ENCODE measurements at regions not wholly inside any gene's neighbourhood (a gene's known extent, or its start where the extent isn't known, plus 50 kb on each side); places are given as distances from the start of the nearest gene placed in this dataset.

- Histone ChIP-seq H3K4me1 (ENCODE audit: control insufficient read depth, insufficient read depth, low read length) (no peaks in the 10 kb centered on the region), H3K9me3 (ENCODE audit: control insufficient read depth, low read length) (no peaks in the 10 kb centered on the region), H3K27ac (ENCODE audit: insufficient read depth, low read depth, low read length, poor library complexity, severe bottlenecking) (no peak overlapping the region), H3K27me3 (ENCODE audit: control insufficient read depth, insufficient read depth, low read length, poor library complexity, severe bottlenecking) (no peaks in the 10 kb centered on the region), H3K36me3 (ENCODE audit: control insufficient read depth, insufficient read depth, low read length) (no peaks in the 10 kb centered on the region), H3K4me3 (ENCODE audit: insufficient read depth, low read depth, low read length) (no peak overlapping the region)
- 76 to 77% methylated on average over 10 of the region's 10 CpGs for WGBS, 2 experiments
Measured at GRCh38 chr4:3853388-3854035, 87.3 kb downstream of the ADRA2C start.

- 88% methylated on average over 8 of the region's 8 CpGs for WGBS, 2 experiments
- H3K9me3 ChIP-seq (ENCODE audit: control insufficient read depth, low read length), result no peaks in the 10 kb centered on the region
- H3K4me1 ChIP-seq (ENCODE audit: control insufficient read depth, insufficient read depth, low read length), result no peaks in the 10 kb centered on the region
- no peak overlapping the region for H3K4me3 ChIP-seq (ENCODE audit: insufficient read depth, low read depth, low read length)
- no peaks in the 10 kb centered on the region for H3K36me3 ChIP-seq (ENCODE audit: control insufficient read depth, insufficient read depth, low read length)
- H3K27me3 ChIP-seq (ENCODE audit: control insufficient read depth, insufficient read depth, low read length, poor library complexity, severe bottlenecking), result no peaks in the 10 kb centered on the region
- no peak overlapping the region for H3K27ac ChIP-seq (ENCODE audit: insufficient read depth, low read depth, low read length, poor library complexity, severe bottlenecking)
Measured at GRCh38 chr4:3854661-3855060, 88.5 kb downstream of the ADRA2C start.

- H3K27me3 ChIP-seq (ENCODE audit: control insufficient read depth, insufficient read depth, low read length, poor library complexity, severe bottlenecking), result no peaks in the 10 kb centered on the region
- no peaks in the 10 kb centered on the region for H3K9me3 ChIP-seq (ENCODE audit: control insufficient read depth, low read length)
- 92 to 94% methylated on average over 9 of the region's 9 CpGs for WGBS, 2 experiments
- H3K27ac ChIP-seq (ENCODE audit: insufficient read depth, low read depth, low read length, poor library complexity, severe bottlenecking), result no peak overlapping the region
- no peaks in the 10 kb centered on the region for H3K4me1 ChIP-seq (ENCODE audit: control insufficient read depth, insufficient read depth, low read length)
- no peak overlapping the region for H3K4me3 ChIP-seq (ENCODE audit: insufficient read depth, low read depth, low read length)
- H3K36me3 ChIP-seq (ENCODE audit: control insufficient read depth, insufficient read depth, low read length), result no peaks in the 10 kb centered on the region
Measured at GRCh38 chr4:3855646-3856045, 89.5 kb downstream of the ADRA2C start.

GRCh38 chr4:3856604-3857204, 90.5 kb downstream of the ADRA2C start:
- 88 to 89% methylated on average over 8 of the region's 8 CpGs for WGBS, 2 experiments
- no peaks in the 10 kb centered on the region for H3K9me3 ChIP-seq (ENCODE audit: control insufficient read depth, low read length)
- no peak overlapping the region for H3K27ac ChIP-seq (ENCODE audit: insufficient read depth, low read depth, low read length, poor library complexity, severe bottlenecking)
- H3K4me3 ChIP-seq (ENCODE audit: insufficient read depth, low read depth, low read length), result no peak overlapping the region
- H3K27me3 ChIP-seq (ENCODE audit: control insufficient read depth, insufficient read depth, low read length, poor library complexity, severe bottlenecking), result peaks cover 7% of the 10 kb centered on the region
- H3K4me1 ChIP-seq (ENCODE audit: control insufficient read depth, insufficient read depth, low read length), result no peaks in the 10 kb centered on the region
- H3K36me3 ChIP-seq (ENCODE audit: control insufficient read depth, insufficient read depth, low read length), result no peaks in the 10 kb centered on the region

- no peak overlapping the region for H3K4me3 ChIP-seq (ENCODE audit: insufficient read depth, low read depth, low read length)
- peaks cover 10% of the 10 kb centered on the region for H3K27me3 ChIP-seq (ENCODE audit: control insufficient read depth, insufficient read depth, low read length, poor library complexity, severe bottlenecking)
- no peak overlapping the region for H3K27ac ChIP-seq (ENCODE audit: insufficient read depth, low read depth, low read length, poor library complexity, severe bottlenecking)
- no peaks in the 10 kb centered on the region for H3K9me3 ChIP-seq (ENCODE audit: control insufficient read depth, low read length)
- no peaks in the 10 kb centered on the region for H3K36me3 ChIP-seq (ENCODE audit: control insufficient read depth, insufficient read depth, low read length)
- 88 to 92% methylated on average over 9 of the region's 9 CpGs for WGBS, 2 experiments
- H3K4me1 ChIP-seq (ENCODE audit: control insufficient read depth, insufficient read depth, low read length), result peaks cover 6% of the 10 kb centered on the region
Measured at GRCh38 chr4:3857269-3857926, 91.2 kb downstream of the ADRA2C start.

- Histone ChIP-seq H3K4me1 (ENCODE audit: control insufficient read depth, insufficient read depth, low read length) (peaks cover 13% of the 10 kb centered on the region), H3K36me3 (ENCODE audit: control insufficient read depth, insufficient read depth, low read length) (no peaks in the 10 kb centered on the region), H3K4me3 (ENCODE audit: insufficient read depth, low read depth, low read length) (no peak overlapping the region), H3K27ac (ENCODE audit: insufficient read depth, low read depth, low read length, poor library complexity, severe bottlenecking) (no peak overlapping the region), H3K9me3 (ENCODE audit: control insufficient read depth, low read length) (no peaks in the 10 kb centered on the region), H3K27me3 (ENCODE audit: control insufficient read depth, insufficient read depth, low read length, poor library complexity, severe bottlenecking) (peaks cover 10% of the 10 kb centered on the region)
- 85% methylated on average over 6 of the region's 6 CpGs for WGBS, 2 experiments
Measured at GRCh38 chr4:3858046-3858730, 92.0 kb downstream of the ADRA2C start.

- H3K4me3 ChIP-seq (ENCODE audit: insufficient read depth, low read depth, low read length), result no peak overlapping the region
- WGBS, 2 experiments, result 90% methylated on average over 9 of the region's 9 CpGs
- no peaks in the 10 kb centered on the region for H3K36me3 ChIP-seq (ENCODE audit: control insufficient read depth, insufficient read depth, low read length)
- H3K27ac ChIP-seq (ENCODE audit: insufficient read depth, low read depth, low read length, poor library complexity, severe bottlenecking), result no peak overlapping the region
- no peaks in the 10 kb centered on the region for H3K9me3 ChIP-seq (ENCODE audit: control insufficient read depth, low read length)
- H3K27me3 ChIP-seq (ENCODE audit: control insufficient read depth, insufficient read depth, low read length, poor library complexity, severe bottlenecking), result peaks cover 11% of the 10 kb centered on the region
- H3K4me1 ChIP-seq (ENCODE audit: control insufficient read depth, insufficient read depth, low read length), result peaks cover 14% of the 10 kb centered on the region
Measured at GRCh38 chr4:3858765-3859388, 92.7 kb downstream of the ADRA2C start.

- H3K4me1 ChIP-seq (ENCODE audit: control insufficient read depth, insufficient read depth, low read length), result peaks cover 17% of the 10 kb centered on the region
- no peaks in the 10 kb centered on the region for H3K9me3 ChIP-seq (ENCODE audit: control insufficient read depth, low read length)
- no peak overlapping the region for H3K4me3 ChIP-seq (ENCODE audit: insufficient read depth, low read depth, low read length)
- H3K27me3 ChIP-seq (ENCODE audit: control insufficient read depth, insufficient read depth, low read length, poor library complexity, severe bottlenecking), result peaks cover 18% of the 10 kb centered on the region
- H3K27ac ChIP-seq (ENCODE audit: insufficient read depth, low read depth, low read length, poor library complexity, severe bottlenecking), result no peak overlapping the region
- 95 to 96% methylated on average over 8 of the region's 8 CpGs for WGBS, 2 experiments
- no peaks in the 10 kb centered on the region for H3K36me3 ChIP-seq (ENCODE audit: control insufficient read depth, insufficient read depth, low read length)
Measured at GRCh38 chr4:3859571-3859970, 93.4 kb downstream of the ADRA2C start.

- Histone ChIP-seq H3K27me3 (ENCODE audit: control insufficient read depth, insufficient read depth, low read length, poor library complexity, severe bottlenecking) (peaks cover 19% of the 10 kb centered on the region), H3K36me3 (ENCODE audit: control insufficient read depth, insufficient read depth, low read length) (no peaks in the 10 kb centered on the region), H3K4me3 (ENCODE audit: insufficient read depth, low read depth, low read length) (no peak overlapping the region), H3K27ac (ENCODE audit: insufficient read depth, low read depth, low read length, poor library complexity, severe bottlenecking) (no peak overlapping the region), H3K9me3 (ENCODE audit: control insufficient read depth, low read length) (no peaks in the 10 kb centered on the region), H3K4me1 (ENCODE audit: control insufficient read depth, insufficient read depth, low read length) (peaks cover 17% of the 10 kb centered on the region)
- WGBS, 2 experiments, result 89 to 90% methylated on average over 35 of the region's 35 CpGs
Measured at GRCh38 chr4:3860061-3860912, 94.1 kb downstream of the ADRA2C start.

All from ectodermal cell (in vitro differentiated cells).